Stomach (tissue), 4 donors: ENCODE measurements at regions not wholly inside any gene's neighbourhood (a gene's known extent, or its start where the extent isn't known, plus 50 kb on each side); places are given as distances from the start of the nearest gene placed in this dataset.

ENCODE experiments used
- CTCF ChIP-seq, 7 experiments: fragments of 450-650 bp in 4 of 7; fragments of 200-600 bp in 3 of 7; sonication (generic) in 3 of 7; IDR thresholded peaks; one replicate each; pipeline ENCODE4 v1.5.1; 2016 to 2019; ENCODE audit warnings: antibody characterized with exemption in 7 of 7, control low read depth in 2 of 7, mild to moderate bottlenecking in 1 of 7
- EP300 ChIP-seq: sonication (generic); formaldehyde crosslinking; IDR thresholded peaks from one replicate; pipeline ENCODE4 v1.6.1; 2017; ENCODE audit warnings: antibody characterized with exemption
- POLR2A ChIP-seq, 4 donors: fragments of 450-650 bp; IDR thresholded peaks; one replicate each; pipeline ENCODE4 v1.6.1; 2016; ENCODE audit warnings: antibody characterized with exemption in 4 of 4, control low read depth in 2 of 4, mild to moderate bottlenecking in 1 of 4, moderate library complexity in 1 of 4
- POLR2AphosphoS5 ChIP-seq, 3 donors: sonication (generic); formaldehyde crosslinking; IDR thresholded peaks; one replicate each; pipeline ENCODE4 v1.6.1; 2016; ENCODE audit warnings: antibody characterized with exemption in 3 of 3

DNA sequence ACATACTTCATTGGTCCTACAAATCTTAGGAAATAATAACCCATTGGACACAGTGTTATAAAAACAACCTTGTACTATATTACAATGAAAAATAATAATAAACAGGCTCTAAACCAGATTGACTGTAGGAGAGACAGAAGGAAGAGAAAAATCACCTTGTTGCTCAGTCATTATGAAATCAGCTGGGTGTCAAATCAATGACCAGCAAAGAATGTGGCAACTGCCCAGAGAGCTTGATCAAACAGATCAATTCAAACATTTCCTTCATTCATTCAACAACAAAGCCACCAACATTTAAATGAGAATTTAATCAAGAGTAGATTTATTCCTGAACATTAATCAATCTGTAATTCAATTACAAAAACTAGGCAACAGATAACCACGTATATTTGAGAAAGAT, 671.9 kb upstream of the CHAC2 start:
- no peak for TF ChIP-seq CTCF (IDR thresholded peaks at IDR 0.05)
- no peak for TF ChIP-seq EP300
- no peak for TF ChIP-seq POLR2A (IDR thresholded peaks at IDR 0.05)
- no peak for TF ChIP-seq POLR2AphosphoS5 (IDR thresholded peaks at IDR 0.05)
